ENCODE measurements at regions not wholly inside any gene's neighbourhood (a gene's known extent, or its start where the extent isn't known, plus 50 kb on each side); places are given as distances from the start of the nearest gene placed in this dataset.
"Not testable (repeated sequence)": the region's sequence is repeated elsewhere in the genome, so short reads cannot be mapped to it uniquely, and the experiment has no call there.

- not testable (repeated sequence) for DNase-seq
Measured at GRCh38 chr16:29328528-29328927, 78.0 kb downstream of the NPIPB11 start.

DNA sequence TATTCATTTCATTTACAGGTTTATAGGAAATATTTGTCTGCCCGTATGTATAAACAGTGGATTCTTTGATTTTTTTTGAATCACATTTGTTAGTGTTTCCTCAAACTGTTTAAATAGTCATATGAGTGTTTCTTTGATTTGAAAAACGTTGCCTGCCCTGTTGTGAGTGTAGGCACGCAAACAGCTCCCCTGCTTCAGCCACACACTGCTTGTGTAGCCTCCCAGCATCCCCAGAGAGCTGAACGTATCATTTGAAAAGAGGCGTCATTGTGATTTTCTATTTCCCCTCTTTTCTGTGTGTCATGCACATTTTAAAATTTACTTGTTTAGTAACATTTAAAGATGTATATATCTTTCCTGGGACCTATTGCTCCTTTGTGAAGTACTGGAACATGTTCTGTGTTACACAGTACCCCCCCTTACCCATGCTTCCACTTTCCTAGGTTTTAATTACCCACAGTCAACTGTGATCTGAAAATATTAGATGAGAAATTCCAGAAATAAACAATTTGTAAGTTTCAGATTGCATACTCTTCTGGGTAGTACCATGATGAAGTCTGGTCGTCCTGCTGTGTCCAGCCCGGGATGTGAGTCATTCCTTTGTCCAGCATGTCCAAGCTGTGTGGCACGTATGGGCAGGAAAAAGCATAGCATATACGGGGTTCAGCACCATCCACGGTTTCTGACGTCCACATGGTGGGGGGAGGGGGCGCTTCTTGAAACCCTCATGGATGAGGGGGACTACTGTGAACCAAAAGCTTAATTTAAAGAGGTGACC, 78.7 kb downstream of the NPIPB11 start:
- DNase-seq = not testable (repeated sequence)

DNA sequence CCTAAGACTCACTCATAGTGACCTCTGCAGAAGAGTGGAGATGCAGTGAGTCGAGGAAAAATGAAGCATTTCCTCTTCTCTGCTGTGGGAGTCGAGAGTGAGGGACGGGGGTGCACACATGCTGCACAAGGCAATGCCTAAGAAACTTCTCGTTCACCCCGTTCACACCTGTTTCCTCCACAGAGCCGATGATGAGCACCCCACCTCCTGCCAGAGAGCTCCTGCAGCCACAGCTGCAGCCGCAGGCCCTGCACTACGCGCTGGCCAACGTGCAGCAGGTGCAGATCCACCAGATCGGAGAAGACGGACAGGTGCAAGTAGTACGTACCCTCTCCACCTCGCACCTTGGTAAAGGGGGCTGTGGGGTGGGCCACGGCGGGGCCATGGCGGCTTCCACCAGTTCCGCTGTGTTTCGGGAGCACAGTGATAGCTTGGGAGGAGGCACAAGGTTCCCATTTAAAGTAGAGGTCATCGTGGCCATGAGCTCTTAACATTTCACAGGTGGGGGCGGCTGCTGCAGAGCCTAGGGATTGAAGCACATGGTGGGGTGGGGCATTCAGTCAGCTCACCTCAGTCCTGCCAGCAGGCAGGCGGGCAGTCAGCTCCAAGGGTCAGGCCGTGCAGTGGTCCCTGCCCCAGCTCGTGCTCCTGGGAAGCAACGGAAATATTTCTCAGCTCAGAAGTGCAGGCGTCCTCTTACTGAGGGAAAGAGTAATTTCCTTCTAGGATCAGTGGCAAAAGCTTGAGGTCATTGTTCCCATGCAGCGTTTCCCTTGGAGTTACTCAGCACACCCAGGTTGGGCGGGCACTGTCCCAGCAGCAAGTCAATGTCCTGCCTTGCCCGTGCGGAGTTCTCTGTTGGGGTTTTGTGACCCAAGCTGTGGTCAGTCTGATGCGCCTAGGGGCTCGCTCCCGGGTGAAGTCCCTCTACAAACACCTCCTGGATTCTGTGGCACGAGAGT, 80.1 kb downstream of the NPIPB11 start:
- DNase-seq = not testable (repeated sequence)

- not testable (repeated sequence) for DNase-seq
Measured at GRCh38 chr16:29323725-29324124, 82.8 kb downstream of the NPIPB11 start.

DNA sequence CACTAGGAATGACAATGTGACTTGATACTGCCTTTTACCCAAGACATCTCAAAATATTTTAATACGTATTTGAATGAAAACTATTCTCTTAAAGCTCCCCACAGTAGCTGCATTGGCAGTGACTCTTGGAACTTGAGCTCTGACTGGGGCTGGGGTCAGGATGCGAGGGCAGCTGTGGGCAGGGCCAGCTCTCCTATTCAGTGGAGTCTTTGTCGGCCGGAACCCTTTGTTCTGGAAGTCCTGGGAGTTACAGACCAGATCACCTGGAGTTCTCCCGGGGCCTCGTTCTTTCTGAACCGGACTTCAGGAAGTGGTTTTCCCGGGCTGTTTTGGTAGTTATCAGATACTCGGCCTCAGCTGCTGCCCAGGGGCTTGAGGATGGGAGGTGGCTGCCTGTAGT, 84.9 kb downstream of the NPIPB11 start:
- no peak for DNase-seq

- no peak for DNase-seq
Measured at GRCh38 chr16:29321000-29321393, 85.5 kb downstream of the NPIPB11 start.

- no peak for DNase-seq
Measured at GRCh38 chr16:29320274-29320999, 86.1 kb downstream of the NPIPB11 start.

- no peak for DNase-seq
Measured at GRCh38 chr16:29319726-29320125, 86.8 kb downstream of the NPIPB11 start.

GRCh38 chr16:29318561-29318968, 87.9 kb downstream of the NPIPB11 start:
- DNase-seq = not testable (repeated sequence)

DNA sequence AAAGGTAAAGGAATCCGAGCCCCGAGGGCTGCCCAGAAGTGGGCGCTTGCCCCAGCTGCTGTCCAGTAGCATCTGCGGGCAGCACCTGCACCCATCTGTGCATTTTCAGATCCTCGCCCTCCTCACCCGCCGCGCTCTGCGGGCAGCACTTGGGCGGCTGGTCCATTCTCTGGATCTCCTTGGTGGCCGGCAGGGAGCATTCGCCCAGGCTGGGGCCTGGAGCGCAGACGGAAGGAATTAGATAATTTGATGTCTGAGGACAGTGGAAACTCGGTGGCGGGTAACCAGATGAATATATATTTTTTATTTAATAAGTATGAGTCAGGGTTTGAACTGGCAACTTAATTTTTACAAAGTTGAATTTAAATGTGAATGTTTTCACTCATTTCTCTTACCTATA, 88.5 kb downstream of the NPIPB11 start:
- DNase-seq = no peak

- no peak for DNase-seq
Measured at GRCh38 chr16:29317269-29317668, 89.2 kb downstream of the NPIPB11 start.

DNA sequence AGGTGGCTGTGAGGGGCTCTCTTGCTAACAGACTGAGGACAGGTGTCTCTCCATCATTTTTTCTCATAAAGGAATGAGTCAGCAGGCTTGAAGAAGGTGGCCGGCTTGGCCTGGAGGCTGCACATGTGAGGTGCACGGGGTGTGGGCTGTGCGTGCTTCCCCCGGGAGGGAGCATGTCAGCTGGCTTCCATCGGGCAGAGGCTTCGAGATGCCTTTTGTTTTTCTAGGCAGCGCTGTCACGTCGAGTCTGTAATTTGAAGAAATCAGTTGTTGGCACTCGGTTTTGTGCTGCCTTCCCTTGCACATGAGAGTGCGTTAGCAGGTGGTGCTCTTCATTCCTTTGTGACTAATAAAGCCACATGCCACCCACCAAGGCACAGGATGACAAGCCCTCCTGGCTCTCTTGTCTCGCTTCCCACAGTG, 89.7 kb downstream of the NPIPB11 start:
- DNase-seq = no peak

DNA sequence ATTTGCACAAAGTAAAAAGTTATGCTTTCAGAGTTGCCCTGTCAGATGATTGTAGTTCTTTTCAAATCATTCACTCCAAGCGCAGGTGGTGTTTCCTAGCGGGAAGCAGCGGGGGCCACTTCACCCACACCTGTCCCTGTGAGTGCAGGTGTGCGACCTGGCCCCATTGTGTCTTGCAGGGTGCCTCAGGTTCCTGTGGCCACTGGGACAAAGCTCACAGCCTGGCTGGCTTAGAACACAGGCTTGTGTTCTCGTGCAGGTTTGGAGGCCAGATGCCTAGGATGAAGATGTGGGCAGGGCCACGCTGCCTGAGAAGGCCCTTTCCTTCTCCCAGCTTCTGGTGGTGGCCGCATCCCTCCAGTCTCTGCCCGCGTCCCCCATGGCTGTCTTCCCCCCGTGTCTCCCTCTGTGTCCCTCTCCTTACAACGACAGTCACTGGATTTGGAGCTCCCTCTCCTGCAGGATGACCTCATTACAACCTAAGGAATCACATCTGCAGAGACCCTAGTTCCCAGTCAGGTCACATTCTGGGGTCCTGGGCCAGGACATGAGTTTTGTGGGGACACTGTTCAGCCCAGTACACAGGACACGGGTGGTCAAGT, 90.5 kb downstream of the NPIPB11 start:
- no peak for DNase-seq

DNA sequence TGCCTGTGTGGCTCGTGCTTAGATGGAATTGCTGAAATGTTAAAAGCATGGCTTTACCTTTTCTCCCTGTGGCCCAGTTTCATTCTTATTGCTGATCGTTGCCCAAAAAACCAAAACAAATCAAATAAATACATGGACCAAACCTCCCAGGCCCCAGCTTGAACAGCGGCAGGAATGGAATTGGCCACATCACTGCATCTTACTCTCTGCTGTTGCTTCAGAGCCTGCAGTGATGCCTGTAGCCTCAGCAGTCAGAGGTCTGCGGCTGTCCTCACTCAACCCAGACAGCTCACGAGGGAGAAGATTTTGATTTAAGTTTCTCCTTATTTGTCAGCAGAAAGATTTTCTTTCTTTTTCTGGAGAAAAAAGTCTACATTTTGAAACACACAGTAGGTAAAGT, 91.5 kb downstream of the NPIPB11 start:
- no peak for DNase-seq

DNA sequence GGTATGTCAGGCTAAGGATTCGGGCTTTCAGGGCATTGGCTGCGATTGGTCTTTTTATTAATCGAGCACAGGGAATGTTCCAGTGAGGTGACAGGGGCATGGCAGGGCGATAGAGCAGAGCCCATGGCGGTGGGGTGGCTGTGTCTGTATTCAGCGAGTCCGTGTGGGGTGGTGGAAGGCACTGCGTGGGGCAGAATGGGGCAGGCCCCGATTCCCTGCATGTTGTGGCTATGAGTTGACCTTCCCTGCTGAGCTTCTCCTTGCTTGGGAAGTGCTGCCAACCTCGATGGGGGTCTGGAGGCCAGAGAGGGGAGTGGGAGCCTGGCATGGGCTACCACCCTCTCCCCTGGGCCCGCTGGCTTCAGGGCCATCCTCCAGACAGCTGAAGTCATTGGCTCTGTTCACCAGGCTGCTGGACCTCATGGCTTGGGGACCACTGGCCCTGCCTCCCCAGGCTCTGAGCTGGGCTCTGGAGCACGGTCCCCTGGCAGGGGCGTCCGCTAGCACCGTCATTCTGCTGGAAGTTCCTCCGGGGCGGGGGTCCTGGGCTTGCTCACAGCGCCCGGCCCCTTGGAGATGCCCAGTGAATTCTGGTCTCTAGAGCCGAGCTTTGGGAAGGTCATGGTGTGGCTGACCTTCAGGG, 92.1 kb downstream of the NPIPB11 start:
- no peak for DNase-seq

GRCh38 chr16:29313559-29314048, 92.9 kb downstream of the NPIPB11 start:
- no peak for DNase-seq

DNA sequence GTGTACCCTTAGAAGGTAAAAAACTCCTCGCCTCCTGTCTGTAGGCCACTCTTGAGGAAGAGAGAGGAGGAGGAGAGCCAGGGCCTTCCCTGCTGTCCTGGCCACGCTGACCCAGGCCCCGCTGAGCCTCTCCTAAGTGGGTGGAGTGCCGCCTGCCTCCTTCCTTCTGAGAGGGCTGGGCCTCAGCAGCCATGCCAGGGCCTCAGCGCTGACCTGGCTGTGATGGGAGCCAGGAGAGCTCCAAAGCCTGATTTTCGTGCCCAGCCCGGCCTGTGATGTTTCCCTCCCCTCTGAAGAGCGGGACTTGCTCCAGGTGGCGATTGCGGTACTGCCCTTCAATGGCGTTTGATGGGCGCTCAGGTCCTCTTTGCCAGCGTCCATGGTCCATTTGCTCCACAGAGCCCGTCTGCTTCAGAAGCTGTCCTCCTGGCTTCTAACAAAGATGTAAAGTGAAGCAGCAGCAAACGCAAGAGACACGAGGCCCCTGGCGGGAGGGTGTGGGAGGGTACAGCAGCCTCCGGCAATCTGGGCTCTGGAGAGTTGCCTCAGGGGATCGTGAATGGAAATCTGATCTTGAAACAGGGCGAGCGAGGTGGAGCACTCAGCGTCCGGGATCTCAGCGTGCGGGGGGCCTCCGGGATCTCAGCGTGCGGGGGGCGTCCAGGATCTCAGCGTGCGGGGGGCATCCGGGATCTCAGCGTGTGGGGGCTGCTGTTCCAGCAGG, 93.5 kb downstream of the NPIPB11 start:
- DNase-seq = no peak

DNA sequence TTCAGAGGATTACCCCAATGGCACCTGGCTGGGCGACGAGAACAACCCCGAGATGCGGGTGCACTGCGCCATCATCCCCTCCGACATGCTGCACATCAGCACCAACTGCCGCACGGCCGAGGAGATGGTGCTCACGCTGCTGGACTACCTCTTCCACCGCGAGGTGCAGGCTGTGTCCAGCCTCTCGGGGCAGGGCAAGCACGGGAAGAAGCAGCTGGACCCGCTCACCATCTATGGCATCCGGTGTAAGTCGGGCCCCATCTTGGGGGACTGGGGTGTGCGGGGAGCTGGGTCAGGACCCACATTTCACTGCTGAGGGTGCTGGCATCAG, 94.2 kb downstream of the NPIPB11 start:
- not testable (repeated sequence) for DNase-seq

DNA sequence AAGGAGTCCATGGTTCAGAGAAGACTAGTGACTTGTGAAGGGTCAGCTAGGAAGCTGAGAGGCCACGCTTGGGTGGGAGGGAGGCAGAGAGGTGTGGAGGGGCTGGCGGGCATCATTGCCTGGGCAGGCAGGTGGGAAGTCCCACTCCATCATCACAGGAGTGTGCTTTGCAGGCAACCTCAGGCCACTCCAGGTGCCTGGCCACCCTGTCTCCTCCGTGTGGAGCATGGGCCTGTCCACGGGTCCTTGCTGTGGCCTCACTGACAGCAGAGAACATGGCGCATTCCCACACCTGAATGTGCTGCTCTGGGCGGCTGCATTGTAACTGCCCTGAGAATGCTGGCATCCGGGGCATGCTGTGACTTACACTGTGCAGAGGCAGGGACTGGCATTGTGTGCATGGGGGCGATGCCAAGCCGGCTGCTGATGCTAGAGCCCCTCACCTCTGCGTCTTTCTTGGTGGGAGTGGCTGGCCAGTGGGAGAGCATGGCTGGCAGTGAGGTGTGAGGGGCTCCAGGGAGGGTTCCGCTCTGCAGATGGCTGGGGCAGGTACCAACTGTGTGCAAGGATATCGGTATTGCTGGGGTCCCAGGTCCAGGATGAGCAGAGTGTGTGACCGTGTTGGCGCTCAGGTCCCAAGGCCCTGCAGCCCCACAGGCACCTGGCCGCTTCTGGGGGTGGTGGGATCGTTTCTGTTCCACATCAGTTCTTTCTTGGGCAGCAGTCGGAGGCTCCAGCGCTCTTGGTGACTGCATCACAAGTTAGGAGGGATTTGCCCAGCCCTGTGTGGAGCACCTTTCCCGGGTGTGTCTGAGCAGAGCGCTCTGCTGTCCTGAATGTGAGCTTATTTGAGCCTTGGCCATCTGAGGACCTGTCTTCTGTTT, 94.8 kb downstream of the NPIPB11 start:
- no peak for DNase-seq

DNA sequence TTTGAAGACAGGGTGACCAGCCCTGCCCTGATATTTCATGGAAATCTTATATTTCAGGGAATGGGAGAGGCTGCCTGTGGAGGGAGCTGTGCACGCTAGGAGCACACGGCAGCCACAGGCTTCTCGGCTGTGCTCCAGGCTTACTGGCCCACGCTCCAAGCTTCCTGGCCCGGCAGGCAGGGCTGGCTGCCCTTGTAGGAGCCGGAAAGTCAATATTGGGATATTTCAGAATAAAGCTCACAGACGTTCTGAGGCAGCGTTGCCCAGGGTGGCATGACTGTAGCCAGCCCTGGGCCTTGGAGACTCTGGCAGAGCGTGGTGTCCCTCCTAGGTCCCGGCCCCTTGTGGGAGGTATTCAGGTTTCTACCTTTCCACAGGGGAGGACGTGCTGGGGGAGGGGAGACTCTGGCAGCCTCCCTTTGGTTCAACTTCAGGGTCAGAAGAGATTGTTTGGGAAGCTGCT, 95.6 kb downstream of the NPIPB11 start:
- no peak for DNase-seq
